ENCODE measurements at regions not wholly inside any gene's neighbourhood (a gene's known extent, or its start where the extent isn't known, plus 50 kb on each side); places are given as distances from the start of the nearest gene placed in this dataset.

DNA sequence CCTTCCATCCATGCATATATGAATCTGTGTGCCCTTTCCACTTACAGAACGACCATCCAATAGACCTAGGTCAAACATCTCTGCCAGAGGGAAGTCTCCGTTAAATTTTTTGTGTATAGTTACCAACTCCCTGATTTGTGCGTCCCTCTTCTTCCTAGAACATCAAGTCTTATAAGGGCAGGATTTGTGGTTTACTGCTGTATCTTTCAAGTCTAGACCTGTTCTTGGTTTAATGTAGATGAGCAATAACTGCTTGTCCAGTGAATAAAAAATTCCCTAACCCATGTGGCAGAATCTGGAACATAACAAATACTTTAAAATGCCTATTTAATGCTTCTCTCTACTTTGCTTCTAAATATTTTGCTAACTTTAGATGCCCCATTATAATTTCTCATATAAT lies 988.8 kb downstream of the RAPGEF2 start:
- no peak for TF ChIP-seq EZH2 (IDR thresholded peaks at IDR 0.05; ENCODE audit: low read length)
- TF ChIP-seq, protein P1, sequence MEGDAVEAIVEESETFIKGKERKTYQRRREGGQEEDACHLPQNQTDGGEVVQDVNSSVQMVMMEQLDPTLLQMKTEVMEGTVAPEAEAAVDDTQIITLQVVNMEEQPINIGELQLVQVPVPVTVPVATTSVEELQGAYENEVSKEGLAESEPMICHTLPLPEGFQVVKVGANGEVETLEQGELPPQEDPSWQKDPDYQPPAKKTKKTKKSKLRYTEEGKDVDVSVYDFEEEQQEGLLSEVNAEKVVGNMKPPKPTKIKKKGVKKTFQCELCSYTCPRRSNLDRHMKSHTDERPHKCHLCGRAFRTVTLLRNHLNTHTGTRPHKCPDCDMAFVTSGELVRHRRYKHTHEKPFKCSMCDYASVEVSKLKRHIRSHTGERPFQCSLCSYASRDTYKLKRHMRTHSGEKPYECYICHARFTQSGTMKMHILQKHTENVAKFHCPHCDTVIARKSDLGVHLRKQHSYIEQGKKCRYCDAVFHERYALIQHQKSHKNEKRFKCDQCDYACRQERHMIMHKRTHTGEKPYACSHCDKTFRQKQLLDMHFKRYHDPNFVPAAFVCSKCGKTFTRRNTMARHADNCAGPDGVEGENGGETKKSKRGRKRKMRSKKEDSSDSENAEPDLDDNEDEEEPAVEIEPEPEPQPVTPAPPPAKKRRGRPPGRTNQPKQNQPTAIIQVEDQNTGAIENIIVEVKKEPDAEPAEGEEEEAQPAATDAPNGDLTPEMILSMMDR (optimal IDR thresholded peaks at IDR 0.05 in 1 of 3, IDR thresholded peaks at IDR 0.05 in 1 of 3, conservative IDR thresholded peaks at IDR 0.05 in 1 of 3; ENCODE audit: extremely low read depth in 1 of 3, insufficient read depth in 2 of 3, low read length in 3 of 3) = no peak

Measured in keratinocyte (primary cell).